Kidney (tissue), 13 donors: ENCODE measurements at regions not wholly inside any gene's neighbourhood (a gene's known extent, or its start where the extent isn't known, plus 50 kb on each side); places are given as distances from the start of the nearest gene placed in this dataset.

Experiments used
- DNase-seq, 5 donors: peaks; one replicate each; pipeline ENCODE4 v3.0.0-alpha.2; 2013 to 2020
- FAIRE-seq: peaks from 2 replicates; lab custom pipeline; 2012; peaks lifted over from hg19 to GRCh38; lab: Jason Lieb, UNC
- H3K27ac ChIP-seq, 2 donors: one replicate each; pipeline ENCODE4 v1.7.0; 2013; ENCODE audit warnings: low read depth in 2 of 2, low read length in 2 of 2, inconsistent platforms in 1 of 2
- H3K27me3 ChIP-seq: one replicate; pipeline ENCODE4 v1.7.1; 2013; ENCODE audit warnings: low read length, inconsistent platforms; ENCODE audit not compliant: control insufficient read depth, insufficient read depth
- H3K36me3 ChIP-seq, 3 donors: one replicate each; pipeline versions ENCODE4 v1.7.0 to v1.7.1; 2013; ENCODE audit warnings: low read length in 3 of 3, control low read depth in 1 of 3, inconsistent platforms in 1 of 3; ENCODE audit not compliant: insufficient read depth in 3 of 3, control insufficient read depth in 2 of 3
- H3K4me1 ChIP-seq, 3 donors: one replicate each; pipeline versions ENCODE4 v1.7.0 to v1.7.1; 2013; ENCODE audit warnings: low read length in 3 of 3, inconsistent platforms in 1 of 3, low read depth in 1 of 3; ENCODE audit not compliant: control insufficient read depth in 2 of 3, insufficient read depth in 2 of 3
- H3K4me3 ChIP-seq, 3 donors: one replicate each; pipeline versions ENCODE4 v1.7.0 to v1.8.1; 2013; ENCODE audit warnings: low read length in 3 of 3, control low read depth in 1 of 3, inconsistent platforms in 1 of 3
- H3K9ac ChIP-seq, 3 donors: one replicate each; pipeline versions ENCODE4 v1.7.0 to v1.7.1; 2013; ENCODE audit warnings: low read length in 3 of 3, control low read depth in 1 of 3, inconsistent platforms in 1 of 3
- H3K9me3 ChIP-seq, 3 donors: one replicate each; pipeline versions ENCODE4 v1.7.0 to v1.7.1; 2013; ENCODE audit warnings: low read length in 3 of 3, control low read depth in 1 of 3, inconsistent platforms in 1 of 3; ENCODE audit not compliant: control insufficient read depth in 2 of 3, insufficient read depth in 1 of 3
- CTCF ChIP-seq: IDR thresholded peaks from 3 replicates; pipeline ENCODE4 v1.5.1; 2012; ENCODE audit warnings: mild to moderate bottlenecking, moderate library complexity, borderline replicate concordance; ENCODE audit not compliant: insufficient read depth; ENCODE audit errors: extremely low read depth
- intact Hi-C: fragments of 100-400 bp; cut with DNase I; formaldehyde crosslinking; loops from one replicate; pipeline ENCODE4 v1.11.1; 2022
- donor health status: control.
- donor health status: control.
- donor health status: control.
- donor health status: control.
- donor health status: control.
- donor health status: DM: yes; HTN: yes; CAD: no.
- donor health status: Normal renal cell carcinoma (clear cell type).

- Histone ChIP-seq H3K9me3 (peaks cover 0 to 8% (median 0%) of the 10 kb centered on the region in 3 donors), H3K27me3 (no peaks in the 10 kb centered on the region), H3K27ac (no peak overlapping the region), H3K36me3 (no peaks in the 10 kb centered on the region), H3K4me3 (no peak overlapping the region), H3K4me1 (no peaks in the 10 kb centered on the region), H3K9ac (no peak overlapping the region)
- no peak for FAIRE-seq
- TF ChIP-seq CTCF: no peak
- intact Hi-C loops: no loop called here
- no peak for DNase-seq
These were observed 302.1 kb downstream of the HAPSTR1 start for GRCh38 chr16:9393591-9393990.

- H3K4me3 ChIP-seq: no peak overlapping the region
- no peaks in the 10 kb centered on the region for H3K4me1 ChIP-seq
- no peaks in the 10 kb centered on the region for H3K36me3 ChIP-seq
- TF ChIP-seq CTCF: no peak
- H3K27me3 ChIP-seq: no peaks in the 10 kb centered on the region
- no peak for DNase-seq
- H3K9me3 ChIP-seq: peaks cover 0 to 8% (median 0%) of the 10 kb centered on the region in 3 donors
- no peak for FAIRE-seq
- intact Hi-C loops: no loop called here
- no peak overlapping the region for H3K27ac ChIP-seq
- no peak overlapping the region for H3K9ac ChIP-seq
These were observed 304.5 kb downstream of the HAPSTR1 start for GRCh38 chr16:9395958-9396359.

- DNase-seq (peak in 1 of 5 donors; percentile 10), FAIRE-seq (no peak)
- Histone ChIP-seq H3K36me3 (no peaks in the 10 kb centered on the region), H3K9me3 (peaks cover 0 to 3% (median 0%) of the 10 kb centered on the region in 3 donors), H3K27ac (no peak overlapping the region), H3K4me3 (no peak overlapping the region), H3K27me3 (no peaks in the 10 kb centered on the region), H3K4me1 (no peaks in the 10 kb centered on the region), H3K9ac (no peak overlapping the region)
- TF ChIP-seq CTCF: no peak
- intact Hi-C loops: no loop called here
These were observed 308.1 kb downstream of the HAPSTR1 start for GRCh38 chr16:9399573-9399972.

GRCh38 chr16:9401173-9401572 lies 309.7 kb downstream of the HAPSTR1 start:
- intact Hi-C loops: no loop called here
- H3K9me3 ChIP-seq: peaks cover 0 to 3% (median 0%) of the 10 kb centered on the region in 3 donors
- DNase-seq (no peak), FAIRE-seq (no peak)
- no peaks in the 10 kb centered on the region for H3K36me3 ChIP-seq
- no peak overlapping the region for H3K27ac ChIP-seq
- TF ChIP-seq CTCF: no peak
- H3K4me1 ChIP-seq: no peaks in the 10 kb centered on the region
- no peak overlapping the region for H3K9ac ChIP-seq
- H3K4me3 ChIP-seq: no peak overlapping the region
- no peaks in the 10 kb centered on the region for H3K27me3 ChIP-seq
